Cardiac fibroblast (primary cell): ENCODE measurements at regions not wholly inside any gene's neighbourhood (a gene's known extent, or its start where the extent isn't known, plus 50 kb on each side); places are given as distances from the start of the nearest gene placed in this dataset.

ENCODE experiments used
- DNase-seq, 2 donors: peaks; one replicate each; pipeline versions ENCODE4 v3.0.0 to v3.0.0-alpha.2; 2010; ENCODE audit warnings: low read depth in 2 of 2
- H3K4me3 ChIP-seq, 2 donors: replicated peaks in 1 of 2; 1 replicate in 1 of 2; 2 replicates in 1 of 2; pipeline ENCODE4 v1.5.1; 2011; ENCODE audit warnings: low read depth in 2 of 2, low read length in 2 of 2, mild to moderate bottlenecking in 2 of 2, moderate library complexity in 1 of 2
- TF ChIP-seq, protein P1 (sequence below): IDR thresholded peaks from one replicate; pipeline ENCODE4 v1.5.1; 2011; ENCODE audit warnings: low read depth, mild to moderate bottlenecking, low read length, inconsistent platforms

DNA sequence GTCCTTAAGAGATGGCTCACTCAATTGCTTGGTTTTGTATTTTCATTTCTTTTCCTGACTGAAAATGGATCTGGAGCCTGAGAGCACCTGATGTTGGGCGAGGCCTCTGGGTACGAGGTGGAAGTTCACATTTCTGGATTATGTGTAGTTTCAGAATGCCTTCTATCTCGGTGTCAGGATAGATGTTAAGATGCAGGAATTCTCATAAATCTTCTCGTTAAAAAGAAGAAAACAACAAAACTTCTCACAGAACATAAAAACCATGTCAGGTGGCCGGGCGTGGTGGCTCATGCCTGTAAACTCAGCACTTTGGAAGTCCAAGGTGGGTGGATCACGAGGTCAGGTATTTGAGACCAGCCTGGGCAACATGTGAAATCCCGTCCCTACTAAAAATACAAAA, 101.8 kb downstream of the RHOU start:
- DNase-seq = no peak
- TF ChIP-seq, protein P1, sequence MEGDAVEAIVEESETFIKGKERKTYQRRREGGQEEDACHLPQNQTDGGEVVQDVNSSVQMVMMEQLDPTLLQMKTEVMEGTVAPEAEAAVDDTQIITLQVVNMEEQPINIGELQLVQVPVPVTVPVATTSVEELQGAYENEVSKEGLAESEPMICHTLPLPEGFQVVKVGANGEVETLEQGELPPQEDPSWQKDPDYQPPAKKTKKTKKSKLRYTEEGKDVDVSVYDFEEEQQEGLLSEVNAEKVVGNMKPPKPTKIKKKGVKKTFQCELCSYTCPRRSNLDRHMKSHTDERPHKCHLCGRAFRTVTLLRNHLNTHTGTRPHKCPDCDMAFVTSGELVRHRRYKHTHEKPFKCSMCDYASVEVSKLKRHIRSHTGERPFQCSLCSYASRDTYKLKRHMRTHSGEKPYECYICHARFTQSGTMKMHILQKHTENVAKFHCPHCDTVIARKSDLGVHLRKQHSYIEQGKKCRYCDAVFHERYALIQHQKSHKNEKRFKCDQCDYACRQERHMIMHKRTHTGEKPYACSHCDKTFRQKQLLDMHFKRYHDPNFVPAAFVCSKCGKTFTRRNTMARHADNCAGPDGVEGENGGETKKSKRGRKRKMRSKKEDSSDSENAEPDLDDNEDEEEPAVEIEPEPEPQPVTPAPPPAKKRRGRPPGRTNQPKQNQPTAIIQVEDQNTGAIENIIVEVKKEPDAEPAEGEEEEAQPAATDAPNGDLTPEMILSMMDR = no peak
- no peak overlapping the region for H3K4me3 ChIP-seq

DNA sequence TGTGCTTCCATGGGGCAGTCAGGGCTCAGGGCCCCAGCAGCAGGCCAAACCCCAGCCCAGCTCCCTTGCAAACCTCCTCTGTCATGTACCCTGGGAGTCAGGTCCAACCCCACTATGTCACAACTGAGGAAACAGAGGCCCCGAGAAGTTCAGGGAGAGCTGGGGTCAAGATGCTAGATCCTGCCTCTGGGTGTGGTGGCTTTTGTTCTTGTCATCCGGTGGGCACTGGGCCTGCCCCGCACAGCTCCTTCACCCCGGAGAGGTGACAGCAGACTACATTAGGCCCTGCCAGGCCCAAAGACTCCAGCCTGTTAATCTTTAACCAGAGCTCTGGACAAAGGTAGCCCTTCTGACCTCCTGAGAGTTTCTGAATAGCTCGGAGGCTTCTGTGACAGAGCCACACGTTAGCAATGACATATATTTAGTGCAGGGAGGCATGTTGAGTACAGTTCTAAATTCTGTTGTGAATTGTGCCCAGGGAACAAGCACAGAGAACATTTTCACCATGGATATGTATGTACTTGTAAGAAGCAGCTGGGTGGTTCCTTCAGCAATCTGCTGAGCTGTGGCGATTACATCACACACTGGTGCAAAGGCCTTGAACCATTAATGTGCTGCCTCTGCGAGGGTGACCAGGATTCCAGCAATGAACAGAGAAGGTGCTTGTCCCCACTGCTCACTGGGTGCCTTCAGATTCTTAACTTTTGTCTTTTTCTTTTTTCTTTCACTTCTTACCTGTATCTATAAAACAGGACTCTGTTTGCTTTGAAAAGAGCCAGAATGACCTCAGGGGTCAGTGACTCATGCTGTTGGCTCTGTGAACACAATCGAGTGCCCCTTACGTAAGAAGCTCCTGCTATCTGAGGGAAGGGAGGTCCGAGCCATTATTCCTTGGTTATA, 102.8 kb downstream of the RHOU start:
- TF ChIP-seq, protein P1 = no peak
- H3K4me3 ChIP-seq = no peak overlapping the region
- peak; percentile 87 to 95 for DNase-seq

DNA sequence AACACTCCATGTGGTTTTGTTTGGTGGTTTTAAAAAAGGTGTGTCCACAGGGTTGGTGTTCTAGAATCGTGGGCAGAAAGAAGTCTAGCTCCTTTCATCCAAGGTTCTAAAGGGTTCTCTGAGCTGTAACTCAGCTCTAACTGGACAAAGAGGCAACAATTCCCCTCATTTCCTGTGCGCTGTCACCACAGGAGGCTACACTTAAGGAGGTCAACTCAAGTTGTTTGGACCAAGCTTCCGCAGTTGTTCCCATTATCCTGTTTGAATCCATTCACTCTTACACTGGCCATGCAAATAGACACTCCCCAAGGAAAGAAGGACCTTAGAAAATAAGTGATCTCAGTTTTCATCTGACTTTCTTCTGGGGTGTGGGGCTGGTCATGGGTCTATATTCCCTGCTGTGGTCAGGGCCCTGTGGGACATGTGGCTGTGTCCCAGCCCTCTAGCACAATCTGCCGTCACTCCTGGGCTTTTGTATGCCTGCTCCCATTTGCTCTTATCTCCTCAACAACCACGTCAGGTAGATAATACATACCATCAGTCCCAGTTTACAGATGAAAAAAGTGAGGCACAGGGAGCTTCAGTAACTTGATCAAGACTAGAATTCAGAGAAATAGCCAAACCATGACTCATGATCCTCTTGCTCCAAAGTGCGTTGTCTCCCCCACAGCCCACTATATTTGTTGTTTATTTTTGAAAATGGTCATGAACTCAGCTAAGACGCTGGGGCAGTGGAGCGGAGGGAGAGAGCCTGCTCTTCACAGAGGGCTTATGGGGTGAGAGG, 103.6 kb downstream of the RHOU start:
- H3K4me3 ChIP-seq = no peak overlapping the region
- peak in 1 of 2 donors; percentile 14 for DNase-seq
- TF ChIP-seq, protein P1 = no peak

DNA sequence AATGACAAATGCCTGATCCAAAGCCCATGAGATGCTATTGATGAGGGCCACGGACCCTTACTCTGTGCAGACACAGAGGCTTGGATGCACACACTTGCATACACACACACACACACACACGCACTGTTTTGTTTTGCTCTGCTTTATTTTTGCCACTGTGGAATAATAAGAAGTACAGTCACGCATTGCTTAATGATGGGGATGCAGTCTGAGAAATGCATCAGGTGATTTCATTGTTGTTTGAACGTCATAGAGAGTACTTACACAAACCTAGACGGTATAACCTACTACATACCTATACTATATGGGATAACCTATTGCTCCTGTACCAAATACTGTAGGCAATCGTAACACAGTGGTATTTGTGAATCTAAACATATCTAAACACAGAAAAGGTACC, 104.4 kb downstream of the RHOU start:
- no peak overlapping the region for H3K4me3 ChIP-seq
- TF ChIP-seq, protein P1 = no peak
- no peak for DNase-seq

DNA sequence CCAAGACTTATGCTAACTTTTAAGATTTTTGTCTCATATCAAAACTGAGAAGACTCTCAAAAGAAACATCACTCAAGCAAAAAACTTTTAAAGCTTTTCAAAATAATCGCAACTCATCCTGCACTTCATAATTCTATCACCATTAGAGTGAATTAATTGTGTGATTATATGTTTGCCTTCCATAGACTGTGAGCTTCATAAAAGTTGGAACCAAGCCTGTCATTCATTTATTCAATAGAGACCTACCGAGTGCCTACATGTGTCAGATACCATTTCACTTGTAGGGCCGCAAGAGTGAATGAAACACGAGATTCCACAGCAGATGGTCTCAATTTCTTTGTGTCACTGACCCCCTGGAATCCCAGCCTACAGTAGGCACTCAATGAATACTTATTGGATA, 106.4 kb downstream of the RHOU start:
- no peak overlapping the region for H3K4me3 ChIP-seq
- no peak for DNase-seq

DNA sequence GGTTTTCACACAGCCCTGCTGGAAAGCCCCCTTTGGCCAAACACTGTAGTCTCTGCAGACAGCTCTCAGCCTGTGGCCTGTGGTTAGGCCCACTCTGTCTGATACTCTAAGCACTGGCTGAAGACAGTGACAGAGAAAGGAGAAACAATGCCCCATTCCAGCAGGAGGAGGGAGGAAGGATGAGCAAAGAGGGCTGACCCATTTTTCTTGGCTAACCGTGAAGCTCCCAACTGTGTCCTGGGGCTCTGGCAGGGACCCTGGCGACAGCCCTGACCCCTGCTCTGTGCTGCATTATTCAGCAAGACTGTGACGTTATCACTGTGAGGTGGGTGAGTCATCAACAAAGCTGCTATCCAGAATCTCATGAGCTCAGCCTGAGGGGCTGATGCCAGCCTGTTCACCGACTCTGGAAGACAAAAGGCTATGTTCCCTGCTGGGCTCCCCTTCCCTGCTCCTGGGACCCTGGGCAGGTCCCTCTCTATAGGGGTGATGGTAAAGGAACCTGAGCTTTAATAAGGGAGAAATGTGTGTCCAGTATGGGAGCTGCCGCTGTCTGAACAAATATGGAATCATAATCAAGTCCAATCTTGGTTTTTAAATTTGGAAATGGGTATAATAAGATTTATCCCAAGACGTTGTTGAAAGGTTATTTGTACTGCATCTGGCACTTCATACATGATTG, 107.0 kb downstream of the RHOU start:
- H3K4me3 ChIP-seq = no peak overlapping the region
- TF ChIP-seq, protein P1 = no peak
- DNase-seq = peak; percentile 65 to 82

More for the DNA sequence above, 106.4 kb downstream of the RHOU start:
- TF ChIP-seq, protein P1 = no peak
